GM12878 (cell line): ENCODE measurements at regions not wholly inside any gene's neighbourhood (a gene's known extent, or its start where the extent isn't known, plus 50 kb on each side); places are given as distances from the start of the nearest gene placed in this dataset.

Experiments used
- ATAC-seq: fragments of 200-7000 bp; cut with Tn5 transposase; 3 replicates; pipeline ENCODE4 v1.9.1; 2020; ENCODE audit warnings: mild to moderate bottlenecking, moderate library complexity
- BruUV-seq: library from RNA; stranded (reverse); fragments of 400-500 nt; replicated peaks from 2 replicates; lab custom pipeline; 2021; lab: Mats Ljungman, UMichigan
- CTCF ChIA-PET: fragments of 300-600 bp; sonication (Branson Sonifier 250); formaldehyde crosslinking; extraction: SDS; loops from one replicate; lab custom pipeline; 2021; ENCODE audit warnings: inconsistent platforms; lab: Yijun Ruan, JAX
- POLR2A ChIA-PET: fragments of 350-600 bp; formaldehyde crosslinking; extraction: SDS; loops from one replicate; lab custom pipeline; 2021; ENCODE audit warnings: inconsistent platforms; lab: Charles Lee
- RAD21 ChIA-PET: fragments of 300-600 bp; sonication (Branson Sonifier 250); formaldehyde crosslinking; loops from one replicate; lab custom pipeline; 2023; ENCODE audit warnings: antibody characterized with exemption; ENCODE audit not compliant: unreplicated experiment; lab: Charles Lee
- SMC1A ChIA-PET: fragments of 300-600 bp; sonication (Branson Sonifier 250); formaldehyde crosslinking; loops from one replicate; lab custom pipeline; 2023; ENCODE audit not compliant: unreplicated experiment, uncharacterized antibody; lab: Charles Lee
- DNase-seq: peaks from one replicate; pipeline ENCODE4 v3.0.0-alpha.2; 2011; ENCODE audit warnings: low read depth, low spot score
- FAIRE-seq: peaks from 3 replicates; lab custom pipeline; 2011; peaks lifted over from hg19 to GRCh38; lab: Jason Lieb, UNC
- H2AFZ ChIP-seq: 2 replicates; pipeline ENCODE4 v1.6.0; 2011; ENCODE audit warnings: low read depth, low read length, control low read depth; ENCODE audit not compliant: control insufficient read depth
- H3K27ac ChIP-seq: 2 replicates; pipeline ENCODE4 v1.5.1; 2011; ENCODE audit warnings: control low read depth; ENCODE audit not compliant: control insufficient read depth, insufficient read depth
- H3K27me3 ChIP-seq, 2 experiments: replicated peaks in 1 of 2; 2 replicates each; pipeline versions ENCODE4 v1.6.0 to v1.6.1; 2011; ENCODE audit warnings: low read length in 1 of 2; ENCODE audit not compliant: control insufficient read depth in 2 of 2, insufficient read depth in 2 of 2
- H3K36me3 ChIP-seq, 2 experiments: 2 replicates each; pipeline ENCODE4 v1.5.1; 2011; ENCODE audit warnings: low read length in 1 of 2; ENCODE audit not compliant: control insufficient read depth in 2 of 2, insufficient read depth in 2 of 2
- H3K4me1 ChIP-seq: 2 replicates; pipeline ENCODE4 v1.6.1; 2011; ENCODE audit warnings: mild to moderate bottlenecking, low read length, moderate library complexity, mixed read lengths; ENCODE audit not compliant: control insufficient read depth, insufficient read depth
- H3K4me2 ChIP-seq: 2 replicates; pipeline ENCODE4 v1.6.0; 2011; ENCODE audit warnings: control low read depth; ENCODE audit not compliant: control insufficient read depth, insufficient read depth
- H3K4me3 ChIP-seq: fragments of 200-600 bp; sonication (generic); 2 replicates; pipeline ENCODE4 v1.5.1; 2016
- H3K79me2 ChIP-seq: 2 replicates; pipeline ENCODE4 v1.6.0; 2011; ENCODE audit warnings: low read length; ENCODE audit not compliant: control insufficient read depth, insufficient read depth
- H3K9ac ChIP-seq: 2 replicates; pipeline ENCODE4 v1.8.0; 2011; ENCODE audit warnings: low read length, control low read depth, mixed read lengths; ENCODE audit not compliant: control insufficient read depth, insufficient read depth
- H3K9me3 ChIP-seq: replicated peaks from 3 replicates; pipeline ENCODE4 v1.5.1; 2011; ENCODE audit warnings: mild to moderate bottlenecking, low read length; ENCODE audit not compliant: control insufficient read depth, insufficient read depth
- H4K20me1 ChIP-seq: 2 replicates; pipeline ENCODE4 v1.6.0; 2011; ENCODE audit not compliant: control insufficient read depth, insufficient read depth
- ATF7 ChIP-seq: fragments of 450-650 bp; IDR thresholded peaks from 2 replicates; pipeline ENCODE4 v1.6.1; 2016; ENCODE audit warnings: low read depth, mild to moderate bottlenecking
- BHLHE40 ChIP-seq, 2 experiments: fragments of 450-650 bp in 1 of 2; IDR thresholded peaks; 2 replicates each; pipeline ENCODE4 v1.6.1; 2011 to 2017; ENCODE audit warnings: low read depth in 2 of 2, borderline replicate concordance in 1 of 2, improper control_type of control experiment in 1 of 2, low read length in 1 of 2, mild to moderate bottlenecking in 1 of 2
- CBX3 ChIP-seq: fragments of 200-600 bp; sonication (generic); IDR thresholded peaks from 2 replicates; pipeline ENCODE4 v1.6.1; 2016; ENCODE audit warnings: low read depth, borderline replicate concordance
- CREB1 ChIP-seq: IDR thresholded peaks from 2 replicates; pipeline ENCODE4 v1.6.1; 2012; ENCODE audit warnings: low read depth, mild to moderate bottlenecking, inconsistent platforms
- CUX1 ChIP-seq: IDR thresholded peaks from 2 replicates; pipeline ENCODE4 v1.6.1; 2012; ENCODE audit warnings: improper control_type of control experiment, low read depth, low read length; ENCODE audit not compliant: insufficient replicate concordance
- EGR1 ChIP-seq, 2 experiments: IDR thresholded peaks; 1 replicate in 1 of 2; 2 replicates in 1 of 2; pipeline ENCODE4 v1.6.1; 2011 to 2012; ENCODE audit warnings: low read depth in 2 of 2, low read length in 2 of 2, borderline replicate concordance in 1 of 2, mild to moderate bottlenecking in 1 of 2, moderate library complexity in 1 of 2
- FOS ChIP-seq: IDR thresholded peaks from 3 replicates; pipeline ENCODE4 v1.6.1; 2011; ENCODE audit warnings: borderline replicate concordance; ENCODE audit not compliant: insufficient read length; ENCODE audit errors: extremely low read depth
- HSF1 ChIP-seq: fragments of 150-350 bp; IDR thresholded peaks from 2 replicates; pipeline ENCODE4 v1.6.1; 2014; ENCODE audit warnings: mild to moderate bottlenecking, low read depth, low read length
- MEF2A ChIP-seq: IDR thresholded peaks from 2 replicates; pipeline ENCODE4 v1.6.1; 2011; ENCODE audit warnings: low read depth, mild to moderate bottlenecking, low read length, moderate library complexity; ENCODE audit not compliant: insufficient read depth
- MXI1 ChIP-seq: fragments of 150-350 bp; IDR thresholded peaks from 2 replicates; pipeline ENCODE4 v1.6.1; 2011; ENCODE audit warnings: low read depth, mild to moderate bottlenecking, inconsistent platforms, low read length, improper control_type of control experiment
- NFIC ChIP-seq: IDR thresholded peaks from 2 replicates; pipeline ENCODE4 v1.6.1; 2012; ENCODE audit warnings: low read depth, mild to moderate bottlenecking, inconsistent platforms, low read length, moderate library complexity
- NFYA ChIP-seq: IDR thresholded peaks from 2 replicates; pipeline ENCODE4 v1.6.1; 2011; ENCODE audit warnings: low read depth, mild to moderate bottlenecking, low read length, improper control_type of control experiment, borderline replicate concordance
- NR2C1 ChIP-seq: fragments of 450-650 bp; IDR thresholded peaks from 2 replicates; pipeline ENCODE4 v1.6.1; 2017; ENCODE audit warnings: antibody characterized with exemption, mild to moderate bottlenecking, moderate library complexity
- STAT3 ChIP-seq: IDR thresholded peaks from 2 replicates; pipeline ENCODE4 v1.6.1; 2011; ENCODE audit warnings: low read depth, low read length, improper control_type of control experiment
- TBL1XR1 ChIP-seq: IDR thresholded peaks from 2 replicates; pipeline ENCODE4 v1.6.1; 2012; ENCODE audit warnings: low read depth, low read length, improper control_type of control experiment
- ZNF384 ChIP-seq: IDR thresholded peaks from 2 replicates; pipeline ENCODE4 v1.6.1; 2012; ENCODE audit warnings: low read depth, mild to moderate bottlenecking, low read length, improper control_type of control experiment, borderline replicate concordance
- WGBS: methylation state at CpG from one replicate; pipeline ENCODE4 v1.1.6; 2016; ENCODE audit warnings: low lambda C conversion rate; ENCODE audit not compliant: insufficient replicate concordance, insufficient coverage; ENCODE audit errors: missing lambda C conversion rate; 5-methylcytosine and 5-hydroxymethylcytosine counted together
- in situ Hi-C: fragments of 300-500 bp; cut with MboI; formaldehyde crosslinking; loops from 9 replicates; pipeline ENCODE4 v1.14.3; 2018; ENCODE audit warnings: mixed read lengths
- intact Hi-C: fragments of 100-400 bp; cut with micrococcal nuclease; formaldehyde crosslinking; loops from one replicate; pipeline ENCODE4 v1.14.2; 2022; ENCODE audit not compliant: unreplicated experiment

- Histone ChIP-seq H3K9ac (no peak overlapping the region), H3K4me3 (no peak overlapping the region), H2AFZ (no peak overlapping the region), H3K79me2 (no peaks in the 10 kb centered on the region), H3K36me3 (no peaks in the 10 kb centered on the region), H3K27me3 (no peaks in the 10 kb centered on the region), H3K27ac (no peak overlapping the region), H3K9me3 (no peaks in the 10 kb centered on the region), H4K20me1 (no peaks in the 10 kb centered on the region), H3K4me1 (no peaks in the 10 kb centered on the region), H3K4me2 (no peak overlapping the region)
- 29% methylated on average over 2 of the region's 2 CpGs for whole genome bisulfite sequencing
- intact Hi-C loops (no loop called here), in situ Hi-C loops (no loop called here)
- RAD21 ChIA-PET, result no interaction called here
- DNase-seq, result no peak
- SMC1A ChIA-PET, result no interaction called here
- no TSS peak for BruUV-seq
- POLR2A ChIA-PET, result no interaction called here
- no peak for FAIRE-seq
- TF ChIP-seq CREB1 (no peak), ATF7 (no peak), BHLHE40 (IDR thresholded peaks at IDR 0.05; ENCODE audit: borderline replicate concordance in 1 of 2, low read depth in 2 of 2, low read length in 1 of 2) (no peak), FOS (no peak), HSF1 (no peak), MEF2A (no peak), TBL1XR1 (no peak), MXI1 (no peak), CUX1 (no peak), STAT3 (no peak), NR2C1 (no peak), CBX3 (no peak), NFIC (no peak), NFYA (no peak), ZNF384 (no peak), EGR1 (IDR thresholded peaks at IDR 0.05; ENCODE audit: borderline replicate concordance in 1 of 2, low read depth in 2 of 2, low read length in 2 of 2) (no peak)
- no peak for ATAC-seq
- CTCF ChIA-PET, result no interaction called here
Measured at GRCh38 chr16:65334081-65334480, 212.2 kb upstream of the CDH11 start.
